Activated T-helper 2 cell treated with anti-CD3 and anti-CD28 coated beads, Interferon-gamma antibody, Interleukin-2, Interleukin-4, amounts not matched to agents 10 μg/mL and 5 μg/mL and 100 μg/mL, durations not matched to agents 14 hours and 24 hours and 36 hours (primary cell): ENCODE measurements at regions not wholly inside any gene's neighbourhood (a gene's known extent, or its start where the extent isn't known, plus 50 kb on each side); places are given as distances from the start of the nearest gene placed in this dataset.

Experiments used
- DNase-seq: peaks from one replicate; pipeline ENCODE4 v3.0.0; 2021; ENCODE audit warnings: low spot score
- H3K27ac Mint-ChIP-seq: one replicate; pipeline ENCODE4 v1.8.0; 2021; ENCODE audit warnings: mixed read lengths
- H3K27me3 Mint-ChIP-seq: one replicate; pipeline ENCODE4 v1.8.0; 2021; ENCODE audit warnings: low read depth, mixed read lengths
- H3K36me3 Mint-ChIP-seq: one replicate; pipeline ENCODE4 v1.8.0; 2021; ENCODE audit warnings: low read depth, mixed read lengths
- H3K4me1 Mint-ChIP-seq: one replicate; pipeline ENCODE4 v1.8.0; 2021; ENCODE audit warnings: low read depth, mixed read lengths
- H3K4me3 Mint-ChIP-seq: one replicate; pipeline ENCODE4 v1.8.0; 2021; ENCODE audit warnings: low read depth, mild to moderate bottlenecking, moderate library complexity, mixed read lengths
- H3K9me3 Mint-ChIP-seq: one replicate; pipeline ENCODE4 v1.8.0; 2021; ENCODE audit warnings: mixed read lengths
- intact Hi-C: fragments of 100-400 bp; cut with micrococcal nuclease; formaldehyde crosslinking; loops from one replicate; pipeline ENCODE4 v1.15.1; 2023

GRCh38 chr6:1547785-1548184, 61.9 kb upstream of the FOXC1 start:
- no peaks in the 10 kb centered on the region for H3K9me3 Mint-ChIP-seq
- intact Hi-C loops = no loop called here
- no peaks in the 10 kb centered on the region for H3K36me3 Mint-ChIP-seq
- no peak for DNase-seq
- peaks cover 12% of the 10 kb centered on the region for H3K27me3 Mint-ChIP-seq
- peaks cover 2% of the 10 kb centered on the region for H3K4me1 Mint-ChIP-seq
- H3K4me3 Mint-ChIP-seq = no peak overlapping the region
- no peak overlapping the region for H3K27ac Mint-ChIP-seq

GRCh38 chr6:1551249-1551648, 58.5 kb upstream of the FOXC1 start:
- Mint-ChIP-seq H3K9me3 (no peaks in the 10 kb centered on the region), H3K36me3 (no peaks in the 10 kb centered on the region), H3K27ac (no peak overlapping the region), H3K27me3 (peaks cover 23% of the 10 kb centered on the region), H3K4me1 (peaks cover 14% of the 10 kb centered on the region), H3K4me3 (no peak overlapping the region)
- no peak for DNase-seq
- intact Hi-C loops = no loop called here

GRCh38 chr6:1552296-1552761, 57.4 kb upstream of the FOXC1 start:
- intact Hi-C loops = loop anchor here (1.0 kb wide), 1 partner anchor 28 kb away; no protein-coding TSS in a partner anchor
- H3K27me3 Mint-ChIP-seq = peaks cover 25% of the 10 kb centered on the region
- no peak overlapping the region for H3K27ac Mint-ChIP-seq
- no peak overlapping the region for H3K4me3 Mint-ChIP-seq
- DNase-seq = no peak
- peaks cover 14% of the 10 kb centered on the region for H3K4me1 Mint-ChIP-seq
- no peaks in the 10 kb centered on the region for H3K36me3 Mint-ChIP-seq
- H3K9me3 Mint-ChIP-seq = no peaks in the 10 kb centered on the region

GRCh38 chr6:1553562-1554083, 56.1 kb upstream of the FOXC1 start:
- Mint-ChIP-seq H3K4me1 (peaks cover 14% of the 10 kb centered on the region), H3K9me3 (no peaks in the 10 kb centered on the region), H3K27ac (no peak overlapping the region), H3K4me3 (peak overlapping the region; percentile 30), H3K36me3 (no peaks in the 10 kb centered on the region), H3K27me3 (peaks cover 25% of the 10 kb centered on the region)
- intact Hi-C loops = no loop called here
- no peak for DNase-seq

GRCh38 chr6:1554141-1554475, 55.6 kb upstream of the FOXC1 start:
- Mint-ChIP-seq H3K27me3 (peaks cover 26% of the 10 kb centered on the region), H3K4me3 (peak overlapping the region; percentile 84), H3K4me1 (peaks cover 14% of the 10 kb centered on the region), H3K9me3 (no peaks in the 10 kb centered on the region), H3K27ac (no peak overlapping the region), H3K36me3 (no peaks in the 10 kb centered on the region)
- intact Hi-C loops = no loop called here
- DNase-seq = no peak

GRCh38 chr6:1554476-1555310, 55.0 kb upstream of the FOXC1 start:
- Mint-ChIP-seq H3K4me1 (peaks cover 14% of the 10 kb centered on the region), H3K4me3 (peak overlapping the region; percentile 84), H3K27me3 (peaks cover 31% of the 10 kb centered on the region), H3K27ac (peak overlapping the region; percentile 64), H3K9me3 (no peaks in the 10 kb centered on the region), H3K36me3 (no peaks in the 10 kb centered on the region)
- DNase-seq = peak; percentile 60
- intact Hi-C loops = no loop called here

- H3K36me3 Mint-ChIP-seq = no peaks in the 10 kb centered on the region
- intact Hi-C loops = no loop called here
- peaks cover 51% of the 10 kb centered on the region for H3K27me3 Mint-ChIP-seq
- no peak for DNase-seq
- no peak overlapping the region for H3K4me3 Mint-ChIP-seq
- H3K4me1 Mint-ChIP-seq = peaks cover 12% of the 10 kb centered on the region
- H3K9me3 Mint-ChIP-seq = no peaks in the 10 kb centered on the region
- H3K27ac Mint-ChIP-seq = no peak overlapping the region
These were observed 51.3 kb upstream of the FOXC1 start for GRCh38 chr6:1558388-1558787.
